ENCODE measurements at regions not wholly inside any gene's neighbourhood (a gene's known extent, or its start where the extent isn't known, plus 50 kb on each side); places are given as distances from the start of the nearest gene placed in this dataset.
"Not testable (repeated sequence)": the region's sequence is repeated elsewhere in the genome, so short reads cannot be mapped to it uniquely, and the experiment has no call there.

DNA sequence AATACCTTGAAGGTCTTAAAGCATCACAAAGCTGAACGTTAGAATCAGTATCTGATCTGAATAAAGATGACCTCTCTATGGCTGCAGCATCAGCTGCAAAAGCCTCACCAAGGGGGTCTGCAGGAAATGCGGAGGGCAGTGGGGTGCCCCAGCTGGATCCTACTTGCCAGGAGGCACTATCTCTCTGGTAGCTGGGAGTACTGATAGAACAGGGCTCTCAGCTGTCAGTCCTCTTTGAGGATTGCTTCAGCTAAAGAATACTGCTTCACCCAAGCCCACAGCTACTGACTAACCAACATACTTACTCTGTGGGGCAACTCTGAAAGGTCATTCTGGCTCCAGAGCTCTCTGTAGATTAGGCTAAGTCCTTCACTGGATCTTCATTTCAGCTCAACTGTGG lies 112.5 kb upstream of the ZFP42 start:
- DNase-seq = no peak

DNA sequence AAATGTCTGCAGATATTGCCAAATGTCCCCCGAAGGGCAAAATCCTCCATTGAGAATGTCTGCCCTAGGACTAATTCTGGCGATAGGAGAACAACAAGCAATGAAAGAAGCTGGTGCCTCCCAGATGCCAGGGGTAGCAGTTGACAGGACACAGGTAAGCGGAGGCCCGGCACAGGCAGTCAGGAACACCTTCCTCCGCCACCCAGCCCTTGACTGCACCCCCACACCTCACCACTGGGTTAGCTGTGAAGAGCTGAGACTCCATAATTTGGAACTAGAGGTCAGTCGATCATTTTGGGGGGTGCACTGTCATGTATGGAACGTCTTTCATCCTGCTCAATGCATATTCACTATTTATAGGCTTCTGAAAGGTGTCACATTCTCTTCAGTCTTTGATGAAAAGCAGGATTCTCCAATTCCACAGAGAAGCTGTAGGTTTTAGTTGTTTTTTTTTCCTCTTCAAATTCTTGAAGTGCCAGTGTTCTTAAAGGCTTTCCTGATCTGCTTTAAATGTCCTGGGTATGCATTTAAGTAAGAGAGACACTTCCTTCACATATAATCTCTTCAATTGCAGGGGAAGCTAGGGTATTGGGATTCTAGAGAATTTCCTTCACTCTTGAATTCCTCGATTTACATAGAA lies 111.6 kb upstream of the ZFP42 start:
- DNase-seq = no peak

DNA sequence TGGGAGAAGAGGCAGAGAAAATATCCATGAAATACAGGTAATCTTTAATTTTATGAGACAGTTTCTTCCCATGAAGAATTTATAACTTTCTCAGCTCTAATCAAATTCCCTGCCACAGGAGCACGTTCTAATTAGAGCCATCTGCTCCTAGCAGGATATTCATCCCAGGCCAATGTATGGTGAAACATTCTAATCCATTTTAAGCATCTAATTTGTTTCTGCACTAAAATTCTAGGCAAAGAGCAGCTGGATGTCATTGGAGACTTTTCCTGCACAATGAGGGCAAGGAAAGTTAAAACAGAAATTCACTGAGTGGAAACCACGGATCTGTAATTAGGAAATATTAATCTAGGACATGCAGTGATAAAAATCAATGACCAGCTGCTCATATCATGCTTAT lies 107.7 kb upstream of the ZFP42 start:
- DNase-seq = no peak

DNA sequence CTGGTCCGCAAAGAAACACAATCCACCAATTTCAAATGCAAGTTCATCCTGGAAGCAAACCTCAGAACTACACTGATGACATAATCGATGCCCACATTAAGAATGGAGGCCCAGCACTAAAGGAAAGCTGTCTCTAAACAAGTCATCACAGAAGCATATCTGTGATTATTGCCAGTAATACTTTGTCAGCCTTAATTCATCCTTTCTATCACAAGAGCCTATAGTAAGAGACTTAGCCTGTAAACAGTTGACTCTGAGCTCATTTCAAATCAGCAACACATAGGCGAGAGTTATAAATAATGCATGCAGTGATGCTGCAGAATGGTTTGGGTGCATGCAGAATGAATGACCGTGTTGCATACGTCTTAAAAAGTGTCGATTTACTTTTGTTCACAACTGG lies 105.9 kb upstream of the ZFP42 start:
- no peak for DNase-seq

DNA sequence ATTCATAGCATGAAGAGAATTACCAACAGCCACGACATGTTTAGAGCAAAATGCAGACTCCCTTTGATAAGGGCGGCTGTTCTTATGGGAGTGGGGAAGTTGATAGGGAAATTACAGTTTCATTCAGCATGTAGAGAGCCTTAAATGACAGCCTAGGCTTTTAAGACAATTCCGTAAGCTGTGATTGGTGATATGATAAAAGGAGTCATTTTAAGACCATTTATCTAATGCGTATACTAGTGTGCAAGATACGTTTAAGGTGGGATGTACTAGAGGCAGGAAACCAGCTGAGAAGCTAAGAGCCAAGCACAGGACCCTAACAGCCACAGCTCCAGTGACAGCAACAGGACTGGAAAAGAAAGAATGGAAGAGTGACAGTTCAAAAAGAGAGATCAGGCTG lies 102.2 kb upstream of the ZFP42 start:
- DNase-seq = no peak

DNA sequence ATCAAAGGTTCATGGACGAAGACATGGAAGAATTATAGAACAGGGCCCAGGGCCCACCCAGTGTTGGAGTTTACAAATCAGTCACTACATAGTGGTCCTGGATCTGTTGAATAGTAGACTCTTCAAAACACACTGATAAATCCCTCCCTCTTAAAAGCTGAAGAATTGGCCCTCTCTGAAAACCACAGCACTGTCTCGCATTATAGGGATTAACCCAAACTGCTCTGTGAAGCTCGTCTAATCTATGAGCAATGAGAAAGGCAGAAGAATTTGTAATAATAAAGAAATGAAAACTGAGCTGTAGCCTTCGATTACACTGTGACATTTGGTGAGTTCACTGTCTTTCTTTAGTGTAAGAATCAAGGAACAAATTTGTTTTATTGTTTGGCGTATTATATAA lies 92.5 kb upstream of the ZFP42 start:
- no peak for DNase-seq

DNA sequence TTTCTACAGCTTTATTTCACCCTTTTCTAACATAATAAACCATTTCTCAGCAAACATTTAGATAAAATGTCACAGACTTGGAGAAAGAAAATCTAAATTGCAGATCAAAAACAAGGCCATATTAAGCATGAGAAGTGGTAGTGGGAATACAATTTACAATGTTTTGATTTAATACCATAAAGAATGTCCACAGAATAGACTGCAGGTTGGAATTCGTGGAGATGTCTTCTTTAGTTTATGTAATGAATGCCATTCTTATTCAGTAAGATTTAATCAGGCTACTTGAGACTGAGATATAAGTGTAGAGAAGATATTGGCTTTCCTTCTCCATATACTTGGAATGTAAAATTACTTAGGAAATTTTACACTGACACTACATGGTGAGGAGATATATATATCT lies 91.9 kb upstream of the ZFP42 start:
- no peak for DNase-seq

DNA sequence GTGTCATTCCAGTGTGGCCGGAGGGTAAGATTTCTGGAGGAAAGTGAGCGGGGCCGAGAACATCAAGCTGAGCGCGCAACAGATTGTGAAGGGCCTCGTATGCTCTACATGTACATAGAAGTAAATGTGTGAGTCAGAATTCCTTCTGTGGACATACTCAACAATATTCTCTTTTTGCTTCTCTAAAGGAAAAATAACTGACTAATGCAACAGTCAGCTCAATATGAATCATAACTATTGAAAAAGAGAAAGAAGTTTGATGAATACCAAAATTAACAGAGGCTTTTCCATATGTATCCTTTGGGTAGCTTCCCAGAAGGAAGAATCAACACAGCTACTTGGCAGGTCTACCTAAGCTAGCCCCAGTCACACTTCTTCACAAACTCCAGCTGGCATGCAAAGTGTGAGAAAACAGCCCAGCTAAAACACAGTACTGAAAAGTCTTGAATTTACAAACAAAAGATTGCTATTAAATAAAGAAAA lies 87.5 kb upstream of the ZFP42 start:
- DNase-seq = no peak

DNA sequence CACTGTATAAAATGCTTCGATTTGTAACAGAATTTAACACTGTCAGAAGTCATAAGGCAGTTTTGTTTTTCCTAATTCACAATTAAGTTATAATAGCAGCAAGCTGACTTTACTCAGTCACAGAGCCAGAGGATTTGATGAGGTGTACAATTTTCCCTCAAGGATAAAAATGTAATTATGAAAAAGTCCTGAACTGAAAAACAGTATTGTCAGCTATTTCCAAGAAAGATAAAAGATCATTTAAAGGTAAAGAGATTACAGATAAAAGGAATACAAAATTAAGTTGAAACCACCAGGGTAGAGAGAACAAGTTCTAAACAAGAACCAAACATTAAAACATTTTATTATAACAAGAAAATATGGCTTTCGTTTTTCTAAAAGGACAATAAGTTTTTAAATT lies 86.8 kb upstream of the ZFP42 start:
- no peak for DNase-seq

DNA sequence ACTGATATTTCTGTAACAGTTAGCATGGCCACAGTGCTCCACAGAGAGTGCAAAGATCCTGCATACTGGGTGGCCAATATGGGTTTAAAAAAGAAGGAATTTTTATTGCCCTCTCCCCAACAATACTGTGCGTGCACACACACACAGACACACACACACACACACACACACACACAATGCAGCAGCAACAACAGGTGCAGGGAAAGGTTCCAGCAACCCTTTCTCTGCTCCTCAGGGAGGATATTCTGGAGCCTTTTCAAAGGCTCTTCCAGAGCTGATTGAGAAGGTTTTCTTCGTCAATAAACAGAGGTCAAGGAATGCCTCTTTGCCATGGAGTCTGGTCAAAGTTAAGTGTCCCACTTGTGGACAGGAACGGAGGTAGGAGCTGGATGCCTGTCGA lies 84.8 kb upstream of the ZFP42 start:
- DNase-seq = no peak

DNA sequence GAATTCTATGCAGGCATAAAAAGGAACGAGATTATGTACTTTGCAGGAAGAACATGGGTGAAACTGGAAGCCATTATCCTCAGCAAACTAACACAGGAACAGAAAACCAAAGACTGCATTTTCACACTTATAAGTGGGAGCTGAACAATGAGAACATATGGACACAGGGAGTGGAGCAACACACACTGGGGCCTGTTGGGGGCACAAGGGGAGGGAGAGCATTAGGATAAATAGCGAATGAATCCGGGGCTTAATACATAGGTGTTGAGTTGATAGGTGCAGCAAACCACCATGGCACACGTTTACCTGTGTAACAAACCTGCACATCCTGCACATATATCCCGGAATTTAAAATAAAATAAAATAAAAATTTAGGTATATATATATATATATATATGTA lies 80.2 kb upstream of the ZFP42 start:
- DNase-seq = not testable (repeated sequence)

DNA sequence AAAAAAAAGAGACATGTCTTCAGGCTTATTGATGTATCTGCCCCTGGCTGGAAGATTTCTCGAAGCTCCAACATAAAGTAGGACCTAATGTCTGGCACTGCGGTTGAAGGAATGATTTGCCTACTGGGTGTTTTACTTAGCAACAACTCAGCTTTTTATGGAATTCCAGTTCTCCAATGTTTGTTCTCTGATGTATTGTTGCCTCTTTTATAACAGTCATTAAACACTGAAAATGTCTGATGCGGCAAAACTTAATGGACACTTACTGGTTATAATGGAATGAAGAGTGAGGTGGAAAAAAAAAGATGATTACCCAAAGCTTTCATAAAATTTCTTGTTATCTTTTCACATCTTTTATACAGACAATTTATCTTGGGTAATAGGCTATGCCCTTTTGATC lies 75.6 kb upstream of the ZFP42 start:
- no peak for DNase-seq

DNA sequence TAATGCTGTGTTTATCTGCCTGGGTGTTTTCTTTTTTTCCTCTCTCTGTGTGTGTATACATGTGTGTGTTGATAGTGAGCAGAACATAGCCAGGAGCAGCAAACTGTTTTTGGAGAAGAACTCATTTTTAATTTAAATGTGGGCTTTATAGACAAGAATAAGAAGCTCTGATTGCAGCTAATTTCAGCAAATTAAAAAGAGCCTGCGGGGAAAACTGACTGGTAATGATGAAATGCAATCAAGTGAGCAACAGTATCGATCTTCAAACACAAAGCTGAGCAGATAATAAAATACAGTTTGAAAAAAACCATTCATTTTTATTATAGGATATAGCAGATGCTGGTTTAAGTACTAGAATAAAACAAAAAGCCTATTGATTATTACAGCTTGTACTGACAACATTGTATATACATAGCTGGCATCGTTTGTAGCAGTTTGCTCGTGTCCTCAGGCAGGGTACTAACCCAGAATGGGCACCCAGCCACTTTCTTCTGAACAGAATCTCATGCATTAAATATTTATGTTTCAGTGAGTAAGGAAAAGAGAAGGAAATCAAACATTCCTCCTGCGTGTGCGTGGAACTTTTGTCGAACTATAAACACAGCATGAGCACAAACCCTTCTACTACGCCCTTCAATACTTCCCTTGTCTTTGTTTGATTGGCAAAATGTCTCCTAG lies 73.5 kb upstream of the ZFP42 start:
- DNase-seq = no peak

DNA sequence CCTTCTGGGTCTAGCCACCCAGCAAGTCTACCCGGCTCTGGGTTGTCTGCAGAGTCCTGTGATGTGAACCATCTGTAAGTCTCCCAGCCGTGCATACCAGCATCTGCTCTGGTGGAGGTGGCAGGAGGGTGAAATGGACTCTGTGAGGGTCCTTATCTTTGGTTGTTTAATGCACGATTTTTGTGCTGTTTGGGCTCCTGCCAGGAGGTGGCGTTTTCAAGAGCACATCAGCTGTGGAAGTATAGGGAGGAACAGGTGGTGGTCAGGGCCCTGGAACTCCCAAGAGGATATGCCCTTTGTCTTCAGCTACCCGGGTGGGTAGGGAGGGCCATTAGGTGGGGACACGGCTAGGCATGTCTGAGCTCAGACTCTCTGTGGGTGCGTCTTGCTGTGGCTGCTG lies 66.5 kb upstream of the ZFP42 start:
- DNase-seq = no peak

DNA sequence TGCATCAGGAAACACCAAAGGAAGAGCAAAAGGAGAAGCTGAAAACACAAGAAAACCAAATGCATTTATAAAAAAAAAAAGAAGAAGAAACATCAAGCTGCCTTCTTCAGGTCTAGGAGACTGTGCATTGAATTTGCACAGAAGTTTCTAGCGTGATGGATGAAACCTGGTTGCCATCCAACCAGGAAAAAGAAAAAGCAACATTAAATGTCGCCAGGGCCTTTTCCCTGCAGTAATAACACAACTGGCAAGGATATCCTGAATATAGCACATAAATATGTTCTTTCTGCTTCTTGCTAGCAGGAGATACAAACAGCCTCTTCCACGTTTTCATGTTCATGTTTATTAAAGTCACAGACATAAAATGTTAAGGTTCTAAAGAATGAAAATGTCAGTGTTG lies 60.8 kb upstream of the ZFP42 start:
- DNase-seq = no peak

DNA sequence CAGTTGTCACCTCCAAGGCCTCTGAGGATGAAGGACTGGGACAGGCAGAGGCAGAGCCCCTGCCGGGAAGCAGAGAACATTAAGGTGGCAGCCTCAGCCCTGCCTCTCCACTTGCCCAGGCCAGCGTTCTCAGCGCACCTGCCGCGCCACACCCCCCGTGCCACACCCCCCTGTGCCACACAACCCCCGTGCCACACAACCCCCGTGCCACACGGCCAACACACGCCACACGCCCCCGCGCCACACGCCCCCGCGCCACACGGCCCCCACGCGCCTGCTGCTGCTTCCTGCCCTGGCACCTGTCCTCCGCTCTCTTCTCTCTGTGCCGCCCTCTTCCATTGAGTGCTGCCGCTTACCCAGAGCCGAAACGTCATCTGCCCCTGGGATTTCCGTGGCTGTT lies 58.0 kb upstream of the ZFP42 start:
- DNase-seq = no peak

DNA sequence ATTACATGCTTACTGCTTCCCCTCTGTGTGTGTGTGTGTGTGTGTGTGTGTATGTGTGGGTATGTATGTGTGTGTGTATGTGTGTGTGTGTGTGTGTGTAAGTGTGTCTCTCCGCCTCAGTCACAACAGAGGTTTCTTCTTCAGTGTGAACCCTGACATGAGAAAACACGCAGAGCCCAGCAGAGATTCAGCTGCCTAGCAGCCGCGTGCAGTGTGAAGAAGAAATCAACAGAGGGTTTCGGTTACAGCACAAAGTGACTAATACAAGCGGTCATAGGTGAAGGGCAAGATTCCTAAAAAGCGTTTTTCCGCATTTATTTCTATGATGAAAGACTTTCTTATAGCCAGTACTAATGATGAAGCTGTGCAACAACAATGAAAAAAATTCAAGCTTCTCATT lies 55.3 kb upstream of the ZFP42 start:
- no peak for DNase-seq

DNA sequence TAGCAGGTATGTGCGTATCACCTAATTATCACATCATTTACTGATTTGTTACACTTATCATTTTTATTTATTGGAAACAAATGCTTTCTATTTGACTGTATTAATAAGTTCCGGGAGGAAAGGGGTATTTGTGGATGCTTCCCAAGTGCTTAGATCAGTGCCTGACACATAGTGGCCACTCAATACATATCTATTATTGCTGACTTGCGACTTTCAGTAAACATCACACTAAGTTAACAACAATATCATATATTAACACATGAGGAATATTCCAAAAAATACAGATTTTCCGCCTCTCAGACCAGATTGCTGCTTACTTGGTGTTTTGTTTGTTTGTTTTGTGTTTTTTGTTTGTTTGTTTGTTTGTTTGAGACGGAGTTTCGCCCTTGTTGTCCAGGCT lies 52.6 kb upstream of the ZFP42 start:
- no peak for DNase-seq

DNA sequence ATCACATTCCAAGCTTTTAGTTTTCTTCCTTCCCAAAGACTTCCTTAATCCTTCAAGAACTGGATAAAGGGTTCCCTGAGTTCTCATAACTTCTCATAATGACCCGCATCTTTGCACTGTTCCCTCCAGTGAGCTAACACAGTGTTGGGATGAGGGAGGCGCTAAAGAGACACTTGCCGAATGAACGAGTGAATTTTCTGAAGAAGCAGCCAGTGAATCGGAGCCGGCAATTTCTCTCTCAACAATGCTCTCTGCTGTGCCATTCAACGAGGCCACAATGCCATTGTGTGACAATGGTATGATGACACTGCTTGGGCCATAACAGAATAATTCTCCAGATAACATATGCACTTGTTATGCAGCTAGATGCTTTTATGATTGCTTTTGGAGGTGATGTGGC lies 51.4 kb upstream of the ZFP42 start:
- no peak for DNase-seq

Measured in suppressor macrophage treated with lipopolysaccharide for 1 hour (primary cell).